ENCODE measurements at regions not wholly inside any gene's neighbourhood (a gene's known extent, or its start where the extent isn't known, plus 50 kb on each side); places are given as distances from the start of the nearest gene placed in this dataset.
"Not testable (repeated sequence)": the region's sequence is repeated elsewhere in the genome, so short reads cannot be mapped to it uniquely, and the experiment has no call there.

GRCh38 chr4:128428397-128428796, 140.8 kb upstream of the PGRMC2 start:
- Histone ChIP-seq H3K27ac (peak overlapping the region; percentile 46), H3K36me3 (ENCODE audit: insufficient read depth in 1 of 2, low read depth in 1 of 2) (no peaks in the 10 kb centered on the region), H3K27me3 (ENCODE audit: insufficient read depth in 3 of 3, low read length in 2 of 3) (no peaks in the 10 kb centered on the region), H3K9me3 (no peaks in the 10 kb centered on the region), H3K4me1 (peaks cover 14% of the 10 kb centered on the region), H3K4me3 (peak overlapping the region; percentile 11)
- DNase-seq = no peak
- 96 to 99% (median 98%) methylated on average over 3 of the region's 3 CpGs for WGBS, 3 donors
- no peak for TF ChIP-seq CTCF (IDR thresholded peaks at IDR 0.05)
- intact Hi-C loops (cut with DNase I) = loop anchor here in 1 of 2 donors (2.0 kb wide), 1 partner anchor 434 kb away; no protein-coding TSS in a partner anchor
- ATAC-seq = no peak

- TF ChIP-seq CTCF (IDR thresholded peaks at IDR 0.05) = peak; percentile 41
- H3K9me3 ChIP-seq = no peaks in the 10 kb centered on the region
- ATAC-seq (peak; percentile 79 to 95 (median 94)), DNase-seq (no peak)
- H3K27me3 ChIP-seq (ENCODE audit: insufficient read depth in 3 of 3, low read length in 2 of 3) = no peaks in the 10 kb centered on the region
- H3K4me1 ChIP-seq = peaks cover 14% of the 10 kb centered on the region
- intact Hi-C loops (cut with DNase I) = loop anchor here in 1 of 2 donors (2.0 kb wide), 1 partner anchor 435 kb away; no protein-coding TSS in a partner anchor
- H3K4me3 ChIP-seq = peak overlapping the region; percentile 11
- H3K36me3 ChIP-seq (ENCODE audit: insufficient read depth in 1 of 2, low read depth in 1 of 2) = no peaks in the 10 kb centered on the region
- peak overlapping the region; percentile 46 for H3K27ac ChIP-seq
- 25 to 44% (median 36%) methylated on average over 5 of the region's 5 CpGs for WGBS, 3 donors
These were observed 140.3 kb upstream of the PGRMC2 start for GRCh38 chr4:128427832-128428366.

GRCh38 chr4:128424527-128425497, 137.2 kb upstream of the PGRMC2 start:
- Histone ChIP-seq H3K4me1 (peaks cover 14% of the 10 kb centered on the region), H3K27ac (no peak overlapping the region), H3K27me3 (ENCODE audit: insufficient read depth in 3 of 3, low read length in 2 of 3) (no peaks in the 10 kb centered on the region), H3K36me3 (ENCODE audit: insufficient read depth in 1 of 2, low read depth in 1 of 2) (no peaks in the 10 kb centered on the region), H3K9me3 (no peaks in the 10 kb centered on the region), H3K4me3 (no peak overlapping the region)
- no peak for TF ChIP-seq CTCF (IDR thresholded peaks at IDR 0.05)
- ATAC-seq (peak in 2 of 4 donors; percentile 51 to 63), DNase-seq (no peak)
- intact Hi-C loops (cut with DNase I) = no loop called here
- 41 to 57% (median 48%) methylated on average over 4 of the region's 4 CpGs for WGBS, 3 donors

GRCh38 chr4:128422296-128422695, 134.7 kb upstream of the PGRMC2 start:
- H3K27me3 ChIP-seq (ENCODE audit: insufficient read depth in 3 of 3, low read length in 2 of 3); DNase-seq; H3K9me3 ChIP-seq; ATAC-seq; H3K4me3 ChIP-seq; H3K4me1 ChIP-seq; H3K27ac ChIP-seq; intact Hi-C loops (cut with DNase I); H3K36me3 ChIP-seq (ENCODE audit: insufficient read depth in 1 of 2, low read depth in 1 of 2): not testable (repeated sequence)
- 85 to 95% (median 95%) methylated on average over 5 of the region's 5 CpGs for WGBS, 3 donors

- Histone ChIP-seq H3K4me3 (no peak overlapping the region), H3K9me3 (no peaks in the 10 kb centered on the region), H3K27ac (no peak overlapping the region), H3K4me1 (no peaks in the 10 kb centered on the region), H3K27me3 (ENCODE audit: insufficient read depth in 3 of 3, low read length in 2 of 3) (no peaks in the 10 kb centered on the region), H3K36me3 (ENCODE audit: insufficient read depth in 1 of 2, low read depth in 1 of 2) (no peaks in the 10 kb centered on the region)
- TF ChIP-seq CTCF (IDR thresholded peaks at IDR 0.05) = no peak
- WGBS, 3 donors = 44 to 57% (median 55%) methylated on average over 3 of the region's 3 CpGs
- no peak for DNase-seq
- no peak for ATAC-seq
- intact Hi-C loops (cut with DNase I) = no loop called here
These were observed 129.3 kb upstream of the PGRMC2 start for GRCh38 chr4:128416921-128417320.
